Astrocyte (in vitro differentiated cells and primary cell): ENCODE measurements at regions not wholly inside any gene's neighbourhood (a gene's known extent, or its start where the extent isn't known, plus 50 kb on each side); places are given as distances from the start of the nearest gene placed in this dataset.

Source experiments
- CTCF ChIP-seq: IDR thresholded peaks from 2 replicates; pipeline ENCODE4 v1.5.1; 2011; ENCODE audit warnings: low read depth, mild to moderate bottlenecking, inconsistent platforms, low read length, moderate library complexity; ENCODE audit not compliant: insufficient read depth
- EZH2 ChIP-seq: IDR thresholded peaks from 2 replicates; pipeline ENCODE4 v1.6.1; 2012; ENCODE audit warnings: mild to moderate bottlenecking, low read length, inconsistent platforms; ENCODE audit not compliant: insufficient read depth

DNA sequence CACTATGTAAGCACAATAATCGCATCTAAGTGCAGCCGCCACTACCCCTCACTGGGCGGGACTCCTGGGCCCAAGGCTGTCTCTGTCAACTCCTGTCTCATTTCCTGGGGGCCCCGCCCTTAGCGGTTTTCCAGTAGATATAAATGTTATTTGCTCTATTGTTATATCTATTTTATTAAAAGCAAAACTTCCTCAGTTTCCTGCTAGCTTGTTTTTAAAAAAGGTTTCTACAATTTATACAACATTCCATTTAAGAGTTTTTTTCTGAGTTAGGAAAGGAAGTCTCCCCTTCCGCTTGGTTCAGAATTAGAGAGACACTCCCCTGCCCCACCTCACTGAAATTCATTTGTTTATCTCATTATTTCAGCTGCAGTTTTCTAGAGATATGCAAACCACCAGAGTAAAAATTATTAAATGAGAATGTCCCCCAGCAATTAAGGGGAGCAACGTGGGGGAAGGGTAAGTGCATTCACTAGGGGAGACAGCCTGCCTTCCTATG lies 82.7 kb downstream of the RAMP3 start:
- TF ChIP-seq CTCF: no peak
- no peak for TF ChIP-seq EZH2
